ENCODE measurements at regions not wholly inside any gene's neighbourhood (a gene's known extent, or its start where the extent isn't known, plus 50 kb on each side); places are given as distances from the start of the nearest gene placed in this dataset.

- TF ChIP-seq MXI1 (IDR thresholded peaks at IDR 0.05; ENCODE audit: borderline replicate concordance, low read depth, low read length) (no peak), CREM (IDR thresholded peaks at IDR 0.05) (no peak), CREM (CRISPR knock-in tag; IDR thresholded peaks at IDR 0.05) (no peak), ZBTB8A (CRISPR knock-in tag; IDR thresholded peaks at IDR 0.05; ENCODE audit: borderline replicate concordance, low read depth) (no peak), ZNF143 (CRISPR knock-in tag; IDR thresholded peaks at IDR 0.05) (no peak), REL (CRISPR knock-in tag; conservative IDR thresholded peaks at IDR 0.05) (no peak), HDAC6 (IDR thresholded peaks at IDR 0.05; ENCODE audit: low read depth, low read length) (no peak), PBX3 (CRISPR knock-in tag; IDR thresholded peaks at IDR 0.05; ENCODE audit: borderline replicate concordance) (no peak), ZBTB1 (CRISPR knock-in tag; IDR thresholded peaks at IDR 0.05; ENCODE audit: borderline replicate concordance) (no peak)
Observed at GRCh38 chr1:106937104-106937503, 119.4 kb upstream of the PRMT6 start.
